ENCODE measurements at regions not wholly inside any gene's neighbourhood (a gene's known extent, or its start where the extent isn't known, plus 50 kb on each side); places are given as distances from the start of the nearest gene placed in this dataset.

GRCh38 chr11:69361048-69361447, 67.1 kb downstream of the MYEOV start:
- no peak for TF ChIP-seq POLR2A (IDR thresholded peaks at IDR 0.05)
- TF ChIP-seq, protein P1, sequence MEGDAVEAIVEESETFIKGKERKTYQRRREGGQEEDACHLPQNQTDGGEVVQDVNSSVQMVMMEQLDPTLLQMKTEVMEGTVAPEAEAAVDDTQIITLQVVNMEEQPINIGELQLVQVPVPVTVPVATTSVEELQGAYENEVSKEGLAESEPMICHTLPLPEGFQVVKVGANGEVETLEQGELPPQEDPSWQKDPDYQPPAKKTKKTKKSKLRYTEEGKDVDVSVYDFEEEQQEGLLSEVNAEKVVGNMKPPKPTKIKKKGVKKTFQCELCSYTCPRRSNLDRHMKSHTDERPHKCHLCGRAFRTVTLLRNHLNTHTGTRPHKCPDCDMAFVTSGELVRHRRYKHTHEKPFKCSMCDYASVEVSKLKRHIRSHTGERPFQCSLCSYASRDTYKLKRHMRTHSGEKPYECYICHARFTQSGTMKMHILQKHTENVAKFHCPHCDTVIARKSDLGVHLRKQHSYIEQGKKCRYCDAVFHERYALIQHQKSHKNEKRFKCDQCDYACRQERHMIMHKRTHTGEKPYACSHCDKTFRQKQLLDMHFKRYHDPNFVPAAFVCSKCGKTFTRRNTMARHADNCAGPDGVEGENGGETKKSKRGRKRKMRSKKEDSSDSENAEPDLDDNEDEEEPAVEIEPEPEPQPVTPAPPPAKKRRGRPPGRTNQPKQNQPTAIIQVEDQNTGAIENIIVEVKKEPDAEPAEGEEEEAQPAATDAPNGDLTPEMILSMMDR (IDR thresholded peaks at IDR 0.05), result no peak

Data from lower leg skin (tissue), 3 donors.